Psoas muscle (tissue), 7 donors: ENCODE measurements at regions not wholly inside any gene's neighbourhood (a gene's known extent, or its start where the extent isn't known, plus 50 kb on each side); places are given as distances from the start of the nearest gene placed in this dataset.
"Not testable (repeated sequence)": the region's sequence is repeated elsewhere in the genome, so short reads cannot be mapped to it uniquely, and the experiment has no call there.

ENCODE experiments used
- ATAC-seq, 4 donors: fragments of 200-7000 bp; cut with Tn5 transposase; one replicate each; pipeline ENCODE4 v1.9.1; 2020; ENCODE audit warnings: moderate library complexity in 3 of 4, mild to moderate bottlenecking in 2 of 4
- DNase-seq, 2 donors: peaks; one replicate each; pipeline ENCODE4 v3.0.0-alpha.2; 2020
- H3K27ac ChIP-seq: fragments of 200-600 bp; one replicate; pipeline ENCODE4 v1.8.0; 2022
- H3K27me3 ChIP-seq, 3 donors: fragments of 200-600 bp in 1 of 3; one replicate each; pipeline versions ENCODE4 v1.6.1 to v1.8.0; 2013 to 2022; ENCODE audit warnings: low read length in 2 of 3, mild to moderate bottlenecking in 2 of 3, moderate library complexity in 1 of 3; ENCODE audit not compliant: insufficient read depth in 3 of 3
- H3K36me3 ChIP-seq, 2 donors: fragments of 200-600 bp in 1 of 2; one replicate each; pipeline versions ENCODE4 v1.6.1 to v1.8.0; 2013 to 2022; ENCODE audit warnings: low read depth in 1 of 2, mild to moderate bottlenecking in 1 of 2, moderate library complexity in 1 of 2; ENCODE audit not compliant: insufficient read depth in 1 of 2
- H3K4me1 ChIP-seq: fragments of 200-600 bp; one replicate; pipeline ENCODE4 v1.8.0; 2022
- H3K4me3 ChIP-seq: fragments of 200-600 bp; one replicate; pipeline ENCODE4 v1.8.0; 2022; ENCODE audit warnings: mild to moderate bottlenecking
- H3K9me3 ChIP-seq: fragments of 200-600 bp; one replicate; pipeline ENCODE4 v1.8.0; 2022
- CTCF ChIP-seq: fragments of 200-600 bp; IDR thresholded peaks from one replicate; pipeline ENCODE4 v1.8.0; 2022; ENCODE audit warnings: antibody characterized with exemption
- WGBS, 3 donors: extraction: QIAGEN DNeasy Blood & Tissue Kit; methylation state at CpG; one replicate each; pipeline versions ENCODE4 v1.1.6 to v1.1.7; 2013; 5-methylcytosine and 5-hydroxymethylcytosine counted together
- intact Hi-C, 2 donors: fragments of 100-400 bp; cut with DNase I; formaldehyde crosslinking; loops; one replicate each; pipeline versions ENCODE4 v1.11.0 to v1.14.2; 2022
- donor health status: healthy with polysubstance abuse.
- donor health status: DM: no; HTN: no; CAD: no; lungs with moderate emphysema.
- donor health status: Bipolar disorder and iron deficiency.
- donor health status: healthy.
- donor health status: DM: yes; HTN: yes; CAD: no.
- donor health status: DM: no; HTN: no; CAD: no.
- donor health status: DM: yes; HTN: yes; CAD: no.

- no peak for TF ChIP-seq CTCF
- H3K27ac ChIP-seq = no peak overlapping the region
- H3K36me3 ChIP-seq = no peaks in the 10 kb centered on the region
- H3K4me1 ChIP-seq = no peaks in the 10 kb centered on the region
- WGBS, 3 donors = 94 to 98% (median 96%) methylated on average over 3 of the region's 3 CpGs
- DNase-seq = no peak
- H3K4me3 ChIP-seq = no peak overlapping the region
- no peaks in the 10 kb centered on the region for H3K9me3 ChIP-seq
- no peaks in the 10 kb centered on the region for H3K27me3 ChIP-seq
- no peak for ATAC-seq
- intact Hi-C loops = no loop called here
These were observed 110.5 kb upstream of the AHI1 start for GRCh38 chr6:135608031-135608430.

GRCh38 chr6:135610192-135610591, 112.7 kb upstream of the AHI1 start:
- H3K9me3 ChIP-seq, intact Hi-C loops, ATAC-seq, H3K4me3 ChIP-seq, H3K27me3 ChIP-seq, H3K27ac ChIP-seq, H3K36me3 ChIP-seq, DNase-seq, H3K4me1 ChIP-seq: not testable (repeated sequence)
- 96 to 97% (median 97%) methylated on average over 6 of the region's 6 CpGs for WGBS, 3 donors

GRCh38 chr6:135616655-135617054, 119.1 kb upstream of the AHI1 start:
- ATAC-seq = no peak
- H3K27ac ChIP-seq = no peak overlapping the region
- H3K4me1 ChIP-seq = no peaks in the 10 kb centered on the region
- no peak for TF ChIP-seq CTCF
- no peaks in the 10 kb centered on the region for H3K27me3 ChIP-seq
- intact Hi-C loops = no loop called here
- no peaks in the 10 kb centered on the region for H3K9me3 ChIP-seq
- WGBS, 3 donors = 92 to 97% (median 94%) methylated on average over 2 of the region's 2 CpGs
- no peaks in the 10 kb centered on the region for H3K36me3 ChIP-seq
- no peak overlapping the region for H3K4me3 ChIP-seq
- DNase-seq = no peak

GRCh38 chr6:135617222-135617621, 119.7 kb upstream of the AHI1 start:
- no peak overlapping the region for H3K4me3 ChIP-seq
- no peaks in the 10 kb centered on the region for H3K4me1 ChIP-seq
- no peak overlapping the region for H3K27ac ChIP-seq
- intact Hi-C loops = no loop called here
- DNase-seq = no peak
- ATAC-seq = no peak
- TF ChIP-seq CTCF = no peak
- H3K27me3 ChIP-seq = no peaks in the 10 kb centered on the region
- no peaks in the 10 kb centered on the region for H3K36me3 ChIP-seq
- 86 to 94% (median 89%) methylated on average over 2 of the region's 2 CpGs for WGBS, 3 donors
- H3K9me3 ChIP-seq = no peaks in the 10 kb centered on the region

GRCh38 chr6:135622081-135622480, 124.5 kb upstream of the AHI1 start:
- intact Hi-C loops = no loop called here
- Histone ChIP-seq H3K9me3 (no peaks in the 10 kb centered on the region), H3K4me1 (no peaks in the 10 kb centered on the region), H3K36me3 (no peaks in the 10 kb centered on the region), H3K27me3 (no peaks in the 10 kb centered on the region), H3K27ac (no peak overlapping the region), H3K4me3 (no peak overlapping the region)
- WGBS, 3 donors = 91 to 94% (median 93%) methylated on average over 1 of the region's 1 CpG
- ATAC-seq (no peak), DNase-seq (no peak)
- TF ChIP-seq CTCF = no peak
